Gastroesophageal sphincter (tissue), 3 donors: ENCODE measurements at regions not wholly inside any gene's neighbourhood (a gene's known extent, or its start where the extent isn't known, plus 50 kb on each side); places are given as distances from the start of the nearest gene placed in this dataset.

ENCODE experiments used
- EP300 ChIP-seq: sonication (generic); formaldehyde crosslinking; IDR thresholded peaks from one replicate; pipeline ENCODE4 v1.6.1; 2017; ENCODE audit warnings: antibody characterized with exemption, mild to moderate bottlenecking
- POLR2A ChIP-seq, 2 donors: fragments of 450-650 bp; IDR thresholded peaks; one replicate each; pipeline ENCODE4 v1.6.1; 2017; ENCODE audit warnings: antibody characterized with exemption in 2 of 2, mild to moderate bottlenecking in 2 of 2, moderate library complexity in 1 of 2
- POLR2AphosphoS5 ChIP-seq: sonication (generic); formaldehyde crosslinking; IDR thresholded peaks from one replicate; pipeline ENCODE4 v1.6.1; 2017; ENCODE audit warnings: antibody characterized with exemption
- TF ChIP-seq, protein P1 (sequence below), 4 experiments: fragments of 200-600 bp in 2 of 4; fragments of 450-650 bp in 2 of 4; sonication (generic) in 1 of 4; IDR thresholded peaks; one replicate each; pipeline ENCODE4 v1.5.1; 2017 to 2019; ENCODE audit warnings: antibody characterized with exemption in 4 of 4, mild to moderate bottlenecking in 2 of 4, moderate library complexity in 2 of 4

DNA sequence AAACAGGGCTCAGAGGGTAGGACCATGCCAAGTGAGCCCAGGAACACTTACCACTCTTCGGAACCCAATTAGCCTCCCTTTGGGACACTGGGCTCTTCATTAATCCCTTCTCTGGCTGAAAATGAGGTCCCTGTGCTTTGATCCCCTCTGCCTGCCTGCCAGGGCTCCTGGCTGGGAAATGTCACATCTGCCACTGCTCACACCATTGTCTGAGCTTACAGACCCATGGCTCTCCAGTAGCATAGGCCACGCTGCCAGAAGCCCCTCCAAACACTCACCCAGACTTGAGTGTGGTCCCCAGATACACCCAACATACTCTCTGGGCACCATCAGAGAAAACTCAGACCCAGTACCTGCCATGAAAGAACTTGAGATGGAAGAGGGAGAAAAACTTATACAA lies 287.3 kb downstream of the XXYLT1 start:
- TF ChIP-seq, protein P1, sequence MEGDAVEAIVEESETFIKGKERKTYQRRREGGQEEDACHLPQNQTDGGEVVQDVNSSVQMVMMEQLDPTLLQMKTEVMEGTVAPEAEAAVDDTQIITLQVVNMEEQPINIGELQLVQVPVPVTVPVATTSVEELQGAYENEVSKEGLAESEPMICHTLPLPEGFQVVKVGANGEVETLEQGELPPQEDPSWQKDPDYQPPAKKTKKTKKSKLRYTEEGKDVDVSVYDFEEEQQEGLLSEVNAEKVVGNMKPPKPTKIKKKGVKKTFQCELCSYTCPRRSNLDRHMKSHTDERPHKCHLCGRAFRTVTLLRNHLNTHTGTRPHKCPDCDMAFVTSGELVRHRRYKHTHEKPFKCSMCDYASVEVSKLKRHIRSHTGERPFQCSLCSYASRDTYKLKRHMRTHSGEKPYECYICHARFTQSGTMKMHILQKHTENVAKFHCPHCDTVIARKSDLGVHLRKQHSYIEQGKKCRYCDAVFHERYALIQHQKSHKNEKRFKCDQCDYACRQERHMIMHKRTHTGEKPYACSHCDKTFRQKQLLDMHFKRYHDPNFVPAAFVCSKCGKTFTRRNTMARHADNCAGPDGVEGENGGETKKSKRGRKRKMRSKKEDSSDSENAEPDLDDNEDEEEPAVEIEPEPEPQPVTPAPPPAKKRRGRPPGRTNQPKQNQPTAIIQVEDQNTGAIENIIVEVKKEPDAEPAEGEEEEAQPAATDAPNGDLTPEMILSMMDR (IDR thresholded peaks at IDR 0.05) = no peak
- TF ChIP-seq POLR2A (IDR thresholded peaks at IDR 0.05) = no peak
- TF ChIP-seq POLR2AphosphoS5 = no peak
- no peak for TF ChIP-seq EP300
